Activated CD4-positive, CD25-positive, alpha-beta regulatory T cell treated with anti-CD3 and anti-CD28 coated beads, Interleukin-2, amount 50 U/mL, for 24 hours (primary cell): ENCODE measurements at regions not wholly inside any gene's neighbourhood (a gene's known extent, or its start where the extent isn't known, plus 50 kb on each side); places are given as distances from the start of the nearest gene placed in this dataset.
"Not testable (repeated sequence)": the region's sequence is repeated elsewhere in the genome, so short reads cannot be mapped to it uniquely, and the experiment has no call there.

Source experiments
- ATAC-seq, 2 donors: fragments of 150-1000 bp; cut with Tn5 transposase; one replicate each; pipeline ENCODE4 v1.10.0; 2021; ENCODE audit warnings: mild to moderate bottlenecking in 1 of 2, moderate library complexity in 1 of 2

DNA sequence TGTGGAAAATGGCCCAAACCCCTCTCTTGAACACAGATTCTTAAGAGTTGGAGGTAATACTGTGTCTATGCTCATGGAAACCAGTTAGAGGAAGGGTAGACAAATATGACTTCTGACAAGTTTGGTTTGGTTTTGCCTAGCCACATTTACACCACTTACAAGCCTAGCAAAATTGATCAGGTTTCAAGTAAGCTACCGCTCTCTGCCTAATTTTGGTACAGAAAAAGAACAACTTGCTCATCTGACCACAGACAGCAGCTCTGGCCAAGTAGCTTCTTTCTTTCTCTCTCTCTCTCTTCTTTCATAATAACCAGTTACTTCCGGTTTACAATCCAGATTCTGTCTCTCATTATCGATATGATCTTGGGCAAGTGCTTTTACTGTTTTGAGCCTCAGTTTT lies 260.0 kb downstream of the GLUD2 start:
- peak in 1 of 2 donors; percentile 16 for ATAC-seq

GRCh38 chrX:121308276-121308805 lies 260.9 kb downstream of the GLUD2 start:
- peak; percentile 80 to 84 for ATAC-seq

DNA sequence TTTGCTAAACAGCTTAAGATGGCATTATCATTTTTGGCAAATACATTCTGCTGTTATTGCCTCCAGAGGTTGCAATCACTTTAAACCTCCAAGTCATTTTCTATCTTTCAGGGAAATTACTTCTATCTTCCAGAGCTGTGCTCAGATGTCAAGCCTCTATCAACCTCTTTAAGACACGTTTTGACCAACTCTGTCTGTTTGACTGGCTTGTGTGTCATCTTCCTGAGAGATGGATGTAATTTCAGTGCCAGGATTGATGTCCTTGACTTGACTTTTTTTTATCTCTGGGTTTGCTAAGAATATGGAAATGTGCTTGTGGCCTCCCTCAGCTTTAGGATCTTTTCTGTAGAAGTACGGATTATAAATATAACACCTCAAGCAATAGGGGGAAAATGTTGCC lies 263.4 kb downstream of the GLUD2 start:
- no peak for ATAC-seq

DNA sequence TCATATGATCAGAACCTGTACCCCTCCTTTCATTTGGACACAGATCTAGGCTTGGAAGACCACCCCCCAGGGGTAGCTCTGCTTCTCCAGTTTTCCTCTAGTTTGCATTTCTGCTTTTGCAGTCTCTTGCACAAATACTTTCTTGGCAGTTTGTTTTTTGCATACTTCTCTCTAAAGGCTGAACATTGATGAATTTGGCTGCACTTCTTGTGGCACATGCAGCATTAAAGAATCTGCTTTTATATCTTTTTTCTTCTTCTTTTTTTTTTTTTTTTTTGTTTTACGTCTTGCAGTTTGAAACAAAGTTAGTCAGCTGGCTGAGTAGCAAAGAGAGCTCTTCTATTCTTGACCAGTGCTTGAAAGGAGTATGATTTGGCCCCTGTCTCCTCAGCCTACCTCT lies 273.0 kb downstream of the GLUD2 start:
- no peak for ATAC-seq

GRCh38 chrX:121322159-121322558 lies 274.7 kb downstream of the GLUD2 start:
- no peak for ATAC-seq

- no peak for ATAC-seq
Measured at GRCh38 chrX:121323337-121323736, 275.9 kb downstream of the GLUD2 start.

DNA sequence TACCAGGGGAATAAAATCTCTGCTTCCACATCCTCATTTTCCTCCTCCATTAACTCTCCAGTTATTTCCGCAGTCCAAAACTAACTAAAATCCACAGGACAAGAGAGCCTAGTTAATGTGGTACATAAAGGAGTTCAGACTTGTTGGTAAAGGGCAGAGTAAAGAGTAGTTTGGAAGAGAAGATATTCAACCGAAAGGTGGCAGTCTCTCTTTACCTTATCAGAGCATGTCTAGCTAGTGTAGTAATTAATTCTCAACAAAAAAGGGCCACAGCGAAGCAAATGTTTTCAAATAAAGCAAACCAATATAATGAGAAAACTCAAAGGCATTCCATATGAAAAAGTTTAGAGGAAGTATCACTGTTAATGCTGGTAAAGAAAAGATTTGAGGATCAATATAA lies 286.5 kb downstream of the GLUD2 start:
- ATAC-seq: no peak

DNA sequence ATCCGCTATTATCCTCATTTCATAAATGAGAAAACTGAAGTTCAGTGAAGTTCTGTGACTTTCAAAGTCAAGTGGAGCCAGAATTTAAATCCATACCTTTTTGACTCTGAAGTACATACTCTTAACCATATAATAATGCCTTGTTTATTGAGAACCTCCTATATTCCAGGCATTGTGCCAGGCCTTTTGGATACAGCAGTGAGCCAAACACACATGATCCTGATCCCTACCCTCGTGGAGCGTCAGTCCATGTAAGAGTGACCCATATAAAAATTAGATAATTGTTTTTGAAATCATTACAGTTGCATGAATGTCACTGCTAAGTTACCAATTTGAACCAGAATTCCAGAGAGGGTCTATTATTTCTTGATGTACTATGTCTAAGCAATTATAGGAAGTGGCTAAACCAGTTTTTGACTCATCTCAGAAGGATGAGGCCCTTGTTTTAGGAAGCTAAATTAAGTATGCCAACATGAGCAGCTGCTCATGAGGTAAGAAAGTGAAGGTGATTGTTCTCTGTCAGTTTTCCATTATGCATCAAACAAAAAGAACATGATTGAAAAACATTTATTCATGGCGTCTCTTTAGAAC lies 289.5 kb downstream of the GLUD2 start:
- ATAC-seq: no peak

DNA sequence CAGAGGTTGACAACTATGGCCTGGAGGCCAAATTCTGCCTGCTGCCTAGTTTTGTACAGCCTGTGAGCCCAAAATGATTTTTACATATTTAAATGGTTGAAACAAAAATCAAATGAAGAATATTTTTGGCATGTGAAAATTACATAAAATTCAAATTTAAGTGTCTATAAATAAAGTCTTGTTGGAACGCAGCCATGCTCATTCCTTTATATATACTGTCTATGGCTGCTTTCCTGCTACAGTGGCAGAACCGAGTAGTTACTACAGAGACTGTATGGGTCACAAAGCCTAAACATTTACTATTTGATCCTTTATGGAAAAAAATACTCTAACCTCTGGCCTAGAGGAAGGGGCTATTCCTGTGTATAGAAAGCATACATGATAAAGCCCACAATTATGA lies 290.4 kb downstream of the GLUD2 start:
- ATAC-seq: no peak

DNA sequence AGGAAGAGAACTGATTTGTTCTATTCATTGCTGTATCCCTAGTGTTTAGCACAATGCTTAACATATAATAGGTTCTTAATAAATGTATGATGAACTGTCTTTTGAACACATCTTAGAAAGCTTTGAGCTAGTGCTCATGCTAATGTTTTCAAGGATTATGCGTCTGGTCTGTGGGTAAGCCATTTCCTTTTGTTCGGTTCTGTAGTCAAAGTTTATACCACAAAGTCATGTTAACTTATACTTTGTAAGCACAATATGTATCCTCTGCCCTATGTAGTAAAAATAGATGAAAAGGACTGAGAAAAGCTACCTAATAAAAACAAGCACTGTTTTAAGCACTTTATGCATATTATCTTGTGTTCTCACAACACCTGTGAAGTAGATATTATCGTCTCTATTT lies 301.9 kb downstream of the GLUD2 start:
- no peak for ATAC-seq

- no peak for ATAC-seq
Measured at GRCh38 chrX:121356139-121356849, 308.9 kb downstream of the GLUD2 start.

GRCh38 chrX:121356850-121357171 lies 309.4 kb downstream of the GLUD2 start:
- ATAC-seq: no peak

DNA sequence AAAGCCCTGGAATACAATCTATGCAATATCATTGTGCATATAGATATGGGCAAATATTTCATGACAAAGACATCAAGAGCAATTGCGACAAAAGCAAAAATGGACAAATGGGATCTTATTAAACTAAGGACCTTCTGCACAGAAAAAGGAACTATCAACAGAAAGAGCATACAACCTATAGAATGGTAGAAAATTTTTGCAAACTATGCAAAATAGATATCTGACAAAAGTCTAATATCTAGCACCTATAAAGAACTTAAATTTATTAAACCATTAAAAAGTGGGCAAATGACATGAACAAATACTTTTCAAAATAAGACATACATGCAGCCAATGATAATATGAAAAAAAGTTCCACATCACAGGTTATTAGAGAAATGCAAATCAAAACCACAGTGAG lies 312.9 kb downstream of the GLUD2 start:
- ATAC-seq: no peak

DNA sequence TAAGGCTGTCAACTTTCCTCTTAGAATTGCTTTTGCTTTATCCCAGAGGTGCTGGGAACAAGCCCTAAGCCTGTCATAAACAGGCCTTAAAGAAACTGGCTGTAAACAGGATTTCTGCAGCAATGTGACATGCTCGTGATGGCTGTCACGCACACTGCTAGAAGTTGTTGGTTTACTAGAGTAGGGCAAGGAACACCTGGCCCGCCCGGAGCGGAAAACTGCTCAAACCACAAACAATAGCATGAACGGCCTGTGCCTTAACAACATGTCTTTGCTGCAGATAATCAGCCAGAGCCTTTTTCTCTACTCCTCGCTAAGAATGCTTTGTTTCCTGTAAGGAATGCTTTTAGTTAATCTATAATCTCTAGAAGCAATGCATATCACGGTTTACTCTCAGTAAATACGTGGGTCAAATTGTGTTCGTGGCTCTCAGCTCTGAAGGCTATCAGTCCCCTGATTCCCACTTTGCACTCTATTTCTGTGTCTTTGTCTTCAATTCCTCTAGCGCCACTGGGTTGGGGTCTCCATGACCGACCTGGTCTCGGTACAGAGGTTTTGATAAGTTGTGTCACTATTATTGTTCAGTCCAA lies 318.3 kb downstream of the GLUD2 start:
- no peak for ATAC-seq

DNA sequence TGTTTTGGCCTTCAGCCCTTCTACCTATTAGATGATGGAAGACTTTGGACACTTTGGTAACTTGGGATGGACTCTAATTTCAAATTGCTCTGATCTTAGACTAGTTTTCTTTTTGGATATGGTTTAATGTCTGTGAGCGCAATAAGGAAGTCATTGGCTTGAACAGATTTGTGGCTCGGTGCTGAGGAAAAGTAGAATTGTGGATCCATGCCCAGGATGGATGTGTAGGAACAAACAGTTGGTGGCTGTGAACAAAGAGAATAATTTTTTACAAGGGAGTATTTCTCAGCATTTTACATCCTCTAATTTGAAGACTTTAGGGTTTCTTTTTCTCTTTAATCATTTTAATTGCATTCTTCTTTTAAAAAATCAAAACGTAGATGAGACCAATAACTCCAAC lies 327.1 kb downstream of the GLUD2 start:
- no peak for ATAC-seq

GRCh38 chrX:121381915-121382314 lies 334.5 kb downstream of the GLUD2 start:
- not testable (repeated sequence) for ATAC-seq

GRCh38 chrX:121389976-121390714 lies 342.7 kb downstream of the GLUD2 start:
- no peak for ATAC-seq

- ATAC-seq: no peak
Measured at GRCh38 chrX:121405826-121406225, 358.4 kb downstream of the GLUD2 start.

GRCh38 chrX:121407627-121408026 lies 360.2 kb downstream of the GLUD2 start:
- no peak for ATAC-seq

DNA sequence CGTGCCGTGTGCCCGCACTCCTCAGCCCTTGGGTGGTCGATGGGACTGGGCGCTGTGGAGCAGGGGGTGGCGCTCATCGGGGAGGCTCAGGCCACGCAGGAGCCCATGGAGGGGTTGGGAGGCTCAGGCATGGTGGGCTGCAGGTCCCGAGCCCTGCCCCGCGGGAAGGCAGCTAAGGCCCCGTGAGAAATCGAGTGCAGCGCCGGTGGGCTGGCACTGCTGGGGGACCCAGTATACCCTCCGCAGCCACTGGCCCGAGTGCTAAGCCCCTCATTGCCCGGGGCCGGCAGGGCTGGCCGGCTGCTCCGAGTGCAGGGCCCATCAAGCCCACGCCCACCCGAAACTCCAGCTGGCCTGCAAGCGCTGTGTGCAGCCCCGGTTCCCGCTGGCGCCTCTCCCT lies 384.1 kb downstream of the GLUD2 start:
- not testable (repeated sequence) for ATAC-seq

DNA sequence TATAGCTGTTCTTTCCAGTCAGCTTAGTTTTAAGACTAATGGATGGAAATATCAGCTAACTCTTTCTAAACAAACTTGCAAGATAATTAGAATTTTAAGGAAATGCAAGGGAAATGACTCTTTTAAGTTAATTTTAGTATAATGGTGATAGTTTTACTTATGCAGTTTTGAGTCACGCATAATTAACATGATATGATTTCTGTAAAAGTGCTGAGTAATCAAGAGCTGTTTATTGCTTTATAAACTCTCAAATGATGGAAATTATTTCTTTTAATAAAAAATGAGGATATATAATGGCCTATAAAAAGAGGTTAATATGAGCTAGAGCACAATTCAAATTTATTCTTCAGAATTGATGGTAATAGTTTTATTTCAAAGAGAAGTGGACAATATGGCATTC lies 385.9 kb downstream of the GLUD2 start:
- no peak for ATAC-seq

DNA sequence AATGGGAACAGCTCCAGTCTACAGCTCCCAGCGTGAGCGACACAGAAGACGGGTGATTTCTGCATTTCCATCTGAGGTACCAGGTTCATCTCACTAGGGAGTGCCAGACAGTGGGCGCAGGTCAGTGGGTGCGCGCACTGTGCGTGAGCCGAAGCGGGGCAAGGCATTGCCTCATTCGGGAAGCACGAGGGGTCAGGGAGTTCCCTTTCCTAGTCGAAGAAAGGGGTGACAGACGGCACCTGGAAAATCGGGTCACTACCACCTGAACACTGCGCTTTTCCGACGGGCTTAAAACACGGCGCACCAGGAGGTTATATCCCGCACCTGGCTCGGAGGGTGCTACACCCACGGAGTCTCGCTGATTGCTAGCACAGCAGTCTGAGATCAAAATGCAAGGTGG lies 390.3 kb downstream of the GLUD2 start:
- ATAC-seq: not testable (repeated sequence)

GRCh38 chrX:121455890-121456289 lies 408.5 kb downstream of the GLUD2 start:
- ATAC-seq: no peak

- no peak for ATAC-seq
Measured at GRCh38 chrX:121456315-121456714, 408.9 kb downstream of the GLUD2 start.
